K562 (cell line): ENCODE measurements at regions not wholly inside any gene's neighbourhood (a gene's known extent, or its start where the extent isn't known, plus 50 kb on each side); places are given as distances from the start of the nearest gene placed in this dataset.

ENCODE experiments used
- EZH2 ChIP-seq: IDR thresholded peaks from 2 replicates; pipeline ENCODE4 v1.6.1; 2012; ENCODE audit warnings: low read depth, mild to moderate bottlenecking, inconsistent platforms, low read length, borderline replicate concordance
- HINFP ChIP-seq: fragments of 450-650 bp; conservative IDR thresholded peaks from 2 replicates; pipeline ENCODE4 v1.6.1; 2016; ENCODE audit warnings: missing genetic modification characterization, low read depth, mild to moderate bottlenecking, control low read depth, missing compliant biosample characterization
- ZBTB26 ChIP-seq: fragments of 450-650 bp; formaldehyde crosslinking; IDR thresholded peaks from 2 replicates; pipeline ENCODE4 v1.4.0; 2022; ENCODE audit warnings: missing genetic modification characterization
- ZNF277 ChIP-seq: fragments of 250-450 bp; sonication (Bioruptor Pico); IDR thresholded peaks from 2 replicates; pipeline ENCODE4 v1.8.0; 2022; ENCODE audit warnings: inconsistent platforms, mild to moderate bottlenecking, moderate library complexity, borderline replicate concordance
- ZNF740 ChIP-seq, 3 experiments: fragments of 200-800 bp in 1 of 3; sonication (Bioruptor generic) in 1 of 3; sonication (generic) in 1 of 3; formaldehyde crosslinking in 1 of 3; IDR thresholded peaks; 2 replicates each; pipeline versions ENCODE4 v1.6.1 to v1.8.0; 2016 to 2022; ENCODE audit warnings: mild to moderate bottlenecking in 2 of 3, missing compliant biosample characterization in 2 of 3, missing genetic modification characterization in 2 of 3, missing genetic modification reagents in 1 of 3

GRCh38 chr10:93255546-93255945 is 181.9 kb downstream of the CYP26A1 start (continued):
- no peak for TF ChIP-seq HINFP
- no peak for TF ChIP-seq ZBTB26
- TF ChIP-seq ZNF740 (CRISPR knock-in tag; IDR thresholded peaks at IDR 0.05) = no peak
- TF ChIP-seq ZNF740 (tag; IDR thresholded peaks at IDR 0.05) = no peak
- TF ChIP-seq ZNF277 (CRISPR knock-in tag) = no peak
- TF ChIP-seq EZH2 = no peak
